Uterus (tissue), 3 donors: ENCODE measurements at regions not wholly inside any gene's neighbourhood (a gene's known extent, or its start where the extent isn't known, plus 50 kb on each side); places are given as distances from the start of the nearest gene placed in this dataset.

Experiments
- DNase-seq, 2 donors: peaks; one replicate each; pipeline ENCODE4 v3.0.0-alpha.2; 2019 to 2020
- H3K27ac ChIP-seq, 2 donors: fragments of 200-600 bp; sonication (generic); 1 replicate in 1 of 2; 2 replicates in 1 of 2; pipeline ENCODE4 v1.5.1; 2016 to 2018
- H3K27me3 ChIP-seq, 2 donors: fragments of 200-600 bp; sonication (generic); one replicate each; pipeline ENCODE4 v1.5.1; 2018 to 2019; ENCODE audit warnings: control low read depth in 1 of 2
- H3K36me3 ChIP-seq, 2 donors: fragments of 200-600 bp; sonication (generic); one replicate each; pipeline ENCODE4 v1.5.1; 2019; ENCODE audit warnings: control low read depth in 1 of 2
- H3K4me1 ChIP-seq, 2 donors: fragments of 200-600 bp; sonication (generic); one replicate each; pipeline ENCODE4 v1.5.1; 2018 to 2019; ENCODE audit warnings: control low read depth in 1 of 2
- H3K4me3 ChIP-seq, 2 donors: fragments of 200-600 bp; sonication (generic); 1 replicate in 1 of 2; 2 replicates in 1 of 2; pipeline ENCODE4 v1.5.1; 2018 to 2019; ENCODE audit warnings: mild to moderate bottlenecking in 1 of 2
- H3K9me3 ChIP-seq, 2 donors: fragments of 200-600 bp; sonication (generic); one replicate each; pipeline ENCODE4 v1.5.1; 2019; ENCODE audit warnings: control low read depth in 1 of 2
- POLR2A ChIP-seq, 2 donors: fragments of 450-650 bp; IDR thresholded peaks; one replicate each; pipeline ENCODE4 v1.6.1; 2016; ENCODE audit warnings: antibody characterized with exemption in 2 of 2, mild to moderate bottlenecking in 1 of 2, moderate library complexity in 1 of 2
- intact Hi-C: fragments of 100-400 bp; cut with DNase I; formaldehyde crosslinking; loops from one replicate; pipeline ENCODE4 v1.15.1; 2023; ENCODE audit warnings: low total_unique reads
- TF ChIP-seq, protein P1 (sequence below), 4 experiments: fragments of 200-600 bp in 2 of 4; fragments of 450-650 bp in 2 of 4; sonication (generic) in 2 of 4; IDR thresholded peaks; one replicate each; pipeline ENCODE4 v1.5.1; 2016 to 2019; ENCODE audit warnings: antibody characterized with exemption in 4 of 4, mild to moderate bottlenecking in 2 of 4, moderate library complexity in 1 of 4
- donor health status: DM: yes; HTN: yes; CAD: no.

DNA sequence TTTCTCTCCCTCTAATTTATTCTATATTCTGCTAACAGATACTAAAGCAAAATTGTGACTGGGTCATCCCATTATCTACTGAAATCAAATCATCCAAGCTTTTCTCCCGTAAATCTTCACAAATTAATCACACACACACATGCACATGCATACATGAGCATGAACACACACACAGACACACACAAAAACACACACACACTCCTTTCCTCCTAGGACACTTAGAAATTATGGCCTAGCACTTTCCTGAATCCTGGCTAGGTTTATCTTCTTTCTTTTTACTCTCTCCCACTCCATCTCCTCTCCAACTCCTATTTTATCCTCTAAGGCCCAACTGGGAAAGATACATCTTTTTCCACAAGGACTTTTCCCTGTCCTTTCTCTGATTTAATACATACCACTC, 255.6 kb upstream of the G2E3 start:
- Histone ChIP-seq H3K36me3 (no peaks in the 10 kb centered on the region), H3K4me3 (no peak overlapping the region), H3K9me3 (no peaks in the 10 kb centered on the region), H3K4me1 (no peaks in the 10 kb centered on the region), H3K27ac (no peak overlapping the region), H3K27me3 (no peaks in the 10 kb centered on the region)
- TF ChIP-seq POLR2A (IDR thresholded peaks at IDR 0.05), result no peak
- TF ChIP-seq, protein P1, sequence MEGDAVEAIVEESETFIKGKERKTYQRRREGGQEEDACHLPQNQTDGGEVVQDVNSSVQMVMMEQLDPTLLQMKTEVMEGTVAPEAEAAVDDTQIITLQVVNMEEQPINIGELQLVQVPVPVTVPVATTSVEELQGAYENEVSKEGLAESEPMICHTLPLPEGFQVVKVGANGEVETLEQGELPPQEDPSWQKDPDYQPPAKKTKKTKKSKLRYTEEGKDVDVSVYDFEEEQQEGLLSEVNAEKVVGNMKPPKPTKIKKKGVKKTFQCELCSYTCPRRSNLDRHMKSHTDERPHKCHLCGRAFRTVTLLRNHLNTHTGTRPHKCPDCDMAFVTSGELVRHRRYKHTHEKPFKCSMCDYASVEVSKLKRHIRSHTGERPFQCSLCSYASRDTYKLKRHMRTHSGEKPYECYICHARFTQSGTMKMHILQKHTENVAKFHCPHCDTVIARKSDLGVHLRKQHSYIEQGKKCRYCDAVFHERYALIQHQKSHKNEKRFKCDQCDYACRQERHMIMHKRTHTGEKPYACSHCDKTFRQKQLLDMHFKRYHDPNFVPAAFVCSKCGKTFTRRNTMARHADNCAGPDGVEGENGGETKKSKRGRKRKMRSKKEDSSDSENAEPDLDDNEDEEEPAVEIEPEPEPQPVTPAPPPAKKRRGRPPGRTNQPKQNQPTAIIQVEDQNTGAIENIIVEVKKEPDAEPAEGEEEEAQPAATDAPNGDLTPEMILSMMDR (IDR thresholded peaks at IDR 0.05), result no peak
- no peak for DNase-seq
- intact Hi-C loops, result no loop called here

DNA sequence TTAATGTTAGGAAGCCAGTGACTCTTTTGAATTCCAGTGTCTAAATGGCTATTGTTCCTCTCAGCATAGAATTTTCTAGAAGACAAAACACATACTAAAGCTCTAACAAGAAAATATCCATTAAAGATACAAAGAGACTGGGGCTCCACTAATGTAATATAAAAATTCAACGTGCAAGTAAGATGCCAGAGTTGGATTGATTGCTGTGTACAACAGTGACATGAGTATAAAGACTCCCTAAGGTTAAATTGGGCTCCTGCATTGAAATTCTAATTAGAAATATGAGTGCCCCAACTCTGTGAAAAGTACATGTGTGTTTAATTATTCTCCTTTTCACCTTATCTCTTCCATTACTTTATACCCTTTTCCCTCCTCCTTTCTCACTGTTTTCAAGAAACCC, 253.6 kb upstream of the G2E3 start:
- TF ChIP-seq, protein P1 (IDR thresholded peaks at IDR 0.05), result no peak
- no peak for TF ChIP-seq POLR2A (IDR thresholded peaks at IDR 0.05)
- DNase-seq, result no peak
- no peak overlapping the region for H3K4me3 ChIP-seq
- no peaks in the 10 kb centered on the region for H3K36me3 ChIP-seq
- H3K27ac ChIP-seq, result no peak overlapping the region
- H3K4me1 ChIP-seq, result no peaks in the 10 kb centered on the region
- H3K9me3 ChIP-seq, result no peaks in the 10 kb centered on the region
- intact Hi-C loops, result no loop called here
- H3K27me3 ChIP-seq, result no peaks in the 10 kb centered on the region

DNA sequence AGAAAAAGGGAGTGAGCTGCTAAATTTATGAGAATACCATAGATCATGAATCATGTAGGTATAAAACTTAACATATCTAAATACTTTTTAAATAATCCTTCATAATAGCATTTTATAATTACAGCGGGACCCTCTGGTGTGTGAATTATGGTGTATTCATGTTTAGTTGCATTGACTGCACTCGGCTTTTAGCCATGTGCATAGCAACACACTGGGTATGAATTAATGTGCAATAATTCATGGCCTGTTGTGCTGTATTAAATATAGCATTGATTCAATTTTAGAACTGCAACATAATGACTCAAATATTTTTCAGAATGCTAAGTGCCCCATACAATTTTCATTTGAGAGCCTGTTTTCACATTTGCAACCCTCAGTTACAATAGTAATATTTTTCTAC, 249.6 kb upstream of the G2E3 start:
- intact Hi-C loops, result no loop called here

DNA sequence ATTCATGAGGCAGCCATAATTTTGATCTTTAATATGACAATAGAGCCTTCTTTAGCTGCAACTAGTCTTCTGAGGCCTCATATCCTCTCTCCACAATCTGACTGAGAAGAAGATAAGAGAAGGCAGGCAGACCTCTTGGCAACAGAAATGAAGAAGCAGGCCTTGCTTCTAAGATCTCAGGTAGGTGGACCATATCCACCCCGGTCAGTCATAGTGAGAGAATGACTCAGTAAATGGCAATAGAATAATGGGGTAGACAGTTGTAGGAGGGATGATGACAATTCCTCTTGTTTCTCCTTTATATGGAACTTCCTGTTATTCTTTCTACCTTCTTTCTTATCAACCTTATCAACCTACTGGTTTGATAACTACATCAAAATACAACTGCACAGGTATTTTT, 246.7 kb upstream of the G2E3 start:
- Histone ChIP-seq H3K4me1 (no peaks in the 10 kb centered on the region), H3K27me3 (no peaks in the 10 kb centered on the region), H3K36me3 (no peaks in the 10 kb centered on the region), H3K9me3 (no peaks in the 10 kb centered on the region), H3K27ac (no peak overlapping the region), H3K4me3 (no peak overlapping the region)
- DNase-seq, result no peak
- intact Hi-C loops, result no loop called here
- no peak for TF ChIP-seq POLR2A (IDR thresholded peaks at IDR 0.05)
- TF ChIP-seq, protein P1 (IDR thresholded peaks at IDR 0.05), result no peak

More for the DNA sequence above, 249.6 kb upstream of the G2E3 start:
- TF ChIP-seq POLR2A (IDR thresholded peaks at IDR 0.05), result no peak
- TF ChIP-seq, protein P1 (IDR thresholded peaks at IDR 0.05), result no peak
- Histone ChIP-seq H3K27me3 (no peaks in the 10 kb centered on the region), H3K36me3 (no peaks in the 10 kb centered on the region), H3K9me3 (no peaks in the 10 kb centered on the region), H3K4me1 (no peaks in the 10 kb centered on the region), H3K27ac (no peak overlapping the region), H3K4me3 (no peak overlapping the region)
- no peak for DNase-seq

DNA sequence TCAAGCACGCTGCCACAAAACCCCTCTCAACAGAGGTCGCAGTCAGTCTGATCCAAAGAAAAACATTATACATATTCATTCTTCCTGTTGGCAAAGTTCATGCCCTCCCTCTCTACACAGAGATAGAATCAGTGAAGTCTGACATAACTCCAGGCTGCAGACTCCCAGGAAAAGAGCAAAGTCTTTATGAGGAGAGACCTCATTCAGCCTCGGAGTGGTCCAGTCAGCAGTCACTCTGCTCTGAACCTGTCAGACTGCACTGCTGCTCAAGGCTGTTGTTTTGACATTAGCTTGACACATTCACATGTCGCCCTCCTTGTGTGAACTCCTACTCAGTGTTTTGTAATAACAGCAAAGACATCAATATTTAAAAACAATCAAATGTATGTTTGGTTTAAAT, 241.2 kb upstream of the G2E3 start:
- H3K27me3 ChIP-seq, result no peaks in the 10 kb centered on the region
- intact Hi-C loops, result no loop called here
- H3K4me1 ChIP-seq, result no peaks in the 10 kb centered on the region
- no peak overlapping the region for H3K27ac ChIP-seq
- no peak for DNase-seq
- no peak overlapping the region for H3K4me3 ChIP-seq
- no peak for TF ChIP-seq POLR2A (IDR thresholded peaks at IDR 0.05)
- TF ChIP-seq, protein P1 (IDR thresholded peaks at IDR 0.05), result no peak
- H3K9me3 ChIP-seq, result no peaks in the 10 kb centered on the region
- no peaks in the 10 kb centered on the region for H3K36me3 ChIP-seq
